ENCODE measurements at regions not wholly inside any gene's neighbourhood (a gene's known extent, or its start where the extent isn't known, plus 50 kb on each side); places are given as distances from the start of the nearest gene placed in this dataset.

DNA sequence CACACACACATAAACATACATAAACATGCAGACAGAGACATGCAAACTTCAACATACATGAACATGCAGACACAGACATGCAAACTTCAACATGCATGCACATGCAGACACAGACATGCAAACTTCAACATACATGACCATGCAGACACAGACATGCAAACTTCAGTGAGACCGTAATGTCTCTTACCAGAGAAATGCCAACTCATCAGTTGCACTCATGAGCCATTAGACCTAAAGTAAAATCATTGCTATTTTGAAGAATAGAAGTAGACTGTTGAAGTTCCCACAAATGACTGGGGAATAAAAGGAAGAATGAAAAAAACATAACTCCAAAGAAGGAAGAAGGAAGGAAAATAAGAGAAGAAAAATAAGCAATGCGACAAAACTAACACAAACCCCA is 1044.0 kb upstream of the TMEM132C start:
- TF ChIP-seq, protein P1, sequence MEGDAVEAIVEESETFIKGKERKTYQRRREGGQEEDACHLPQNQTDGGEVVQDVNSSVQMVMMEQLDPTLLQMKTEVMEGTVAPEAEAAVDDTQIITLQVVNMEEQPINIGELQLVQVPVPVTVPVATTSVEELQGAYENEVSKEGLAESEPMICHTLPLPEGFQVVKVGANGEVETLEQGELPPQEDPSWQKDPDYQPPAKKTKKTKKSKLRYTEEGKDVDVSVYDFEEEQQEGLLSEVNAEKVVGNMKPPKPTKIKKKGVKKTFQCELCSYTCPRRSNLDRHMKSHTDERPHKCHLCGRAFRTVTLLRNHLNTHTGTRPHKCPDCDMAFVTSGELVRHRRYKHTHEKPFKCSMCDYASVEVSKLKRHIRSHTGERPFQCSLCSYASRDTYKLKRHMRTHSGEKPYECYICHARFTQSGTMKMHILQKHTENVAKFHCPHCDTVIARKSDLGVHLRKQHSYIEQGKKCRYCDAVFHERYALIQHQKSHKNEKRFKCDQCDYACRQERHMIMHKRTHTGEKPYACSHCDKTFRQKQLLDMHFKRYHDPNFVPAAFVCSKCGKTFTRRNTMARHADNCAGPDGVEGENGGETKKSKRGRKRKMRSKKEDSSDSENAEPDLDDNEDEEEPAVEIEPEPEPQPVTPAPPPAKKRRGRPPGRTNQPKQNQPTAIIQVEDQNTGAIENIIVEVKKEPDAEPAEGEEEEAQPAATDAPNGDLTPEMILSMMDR (IDR thresholded peaks at IDR 0.05; ENCODE audit: borderline replicate concordance, insufficient read depth, low read depth, low read length): no peak
- H3K4me3 ChIP-seq (ENCODE audit: low read depth, low read length): no peak overlapping the region

GRCh38 chr12:127223731-127224130 is 1043.2 kb upstream of the TMEM132C start:
- no peak overlapping the region for H3K4me3 ChIP-seq (ENCODE audit: low read depth, low read length)
- TF ChIP-seq, protein P1 (IDR thresholded peaks at IDR 0.05; ENCODE audit: borderline replicate concordance, insufficient read depth, low read depth, low read length): no peak

DNA sequence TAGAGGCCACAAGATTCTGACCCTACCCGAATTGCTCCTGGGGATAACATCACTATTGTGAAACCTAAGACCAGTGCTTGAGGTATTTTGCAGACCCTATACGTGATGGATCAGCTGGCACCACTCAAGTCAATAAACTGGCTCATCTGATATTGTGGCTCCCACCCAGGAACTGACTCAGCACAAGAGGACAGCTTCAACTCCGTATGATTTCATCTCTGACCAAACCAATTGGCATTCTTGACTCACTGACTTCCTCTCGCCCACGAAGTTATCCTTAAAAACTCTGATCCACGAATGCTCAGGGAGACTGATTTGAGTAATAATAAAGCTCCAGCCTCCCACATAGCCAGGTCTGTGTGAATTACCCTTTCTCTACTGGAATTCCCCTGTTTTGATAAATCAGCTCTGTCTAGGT is 1036.1 kb upstream of the TMEM132C start:
- TF ChIP-seq, protein P1 (IDR thresholded peaks at IDR 0.05; ENCODE audit: borderline replicate concordance, insufficient read depth, low read depth, low read length): no peak
- no peak overlapping the region for H3K4me3 ChIP-seq (ENCODE audit: low read depth, low read length)

DNA sequence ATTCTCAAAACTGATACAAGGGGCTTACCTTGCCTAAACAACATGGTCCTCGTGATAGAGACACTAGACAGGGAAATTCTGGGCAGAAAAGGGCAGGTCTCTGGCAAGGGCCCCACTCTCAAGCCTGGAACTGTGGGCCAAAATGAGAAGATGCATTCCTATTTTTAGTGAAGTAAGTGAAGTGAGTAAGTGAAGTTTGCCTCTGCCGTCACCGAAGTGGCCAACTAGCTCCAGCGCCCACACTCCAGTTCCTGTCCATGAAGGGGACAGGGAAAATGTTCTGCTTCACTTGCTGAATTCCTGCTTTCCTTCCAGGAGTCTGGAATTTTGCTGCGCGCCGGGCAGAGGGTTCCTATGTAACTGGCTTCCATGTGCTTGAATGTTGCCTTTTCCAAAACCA is 1035.6 kb upstream of the TMEM132C start:
- H3K4me3 ChIP-seq (ENCODE audit: low read depth, low read length): no peak overlapping the region
- TF ChIP-seq, protein P1 (IDR thresholded peaks at IDR 0.05; ENCODE audit: borderline replicate concordance, insufficient read depth, low read depth, low read length): no peak

DNA sequence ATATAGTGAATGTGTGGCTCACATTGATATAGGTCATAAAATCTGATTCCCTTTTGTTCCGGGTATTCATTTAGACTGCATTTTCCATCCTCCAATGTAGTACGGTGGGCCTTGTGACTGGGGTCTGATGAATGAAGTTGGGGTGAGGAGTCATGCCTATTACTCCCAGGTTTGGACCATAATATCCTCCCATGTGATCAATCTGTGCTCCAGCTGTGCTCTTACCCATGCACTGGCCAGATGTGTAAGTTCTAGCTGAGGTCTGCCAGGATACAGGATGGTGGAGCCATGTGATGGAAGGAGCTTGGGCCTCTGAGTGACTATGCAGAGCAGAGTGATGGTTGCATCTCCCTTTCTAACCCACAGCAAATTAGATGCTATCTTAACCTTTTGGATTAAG is 1034.0 kb upstream of the TMEM132C start:
- TF ChIP-seq, protein P1 (IDR thresholded peaks at IDR 0.05; ENCODE audit: borderline replicate concordance, insufficient read depth, low read depth, low read length): no peak
- no peak overlapping the region for H3K4me3 ChIP-seq (ENCODE audit: low read depth, low read length)

- no peak overlapping the region for H3K4me3 ChIP-seq (ENCODE audit: low read depth, low read length)
- TF ChIP-seq, protein P1 (IDR thresholded peaks at IDR 0.05; ENCODE audit: borderline replicate concordance, insufficient read depth, low read depth, low read length): no peak
These were observed 1031.2 kb upstream of the TMEM132C start for GRCh38 chr12:127235761-127236160.

DNA sequence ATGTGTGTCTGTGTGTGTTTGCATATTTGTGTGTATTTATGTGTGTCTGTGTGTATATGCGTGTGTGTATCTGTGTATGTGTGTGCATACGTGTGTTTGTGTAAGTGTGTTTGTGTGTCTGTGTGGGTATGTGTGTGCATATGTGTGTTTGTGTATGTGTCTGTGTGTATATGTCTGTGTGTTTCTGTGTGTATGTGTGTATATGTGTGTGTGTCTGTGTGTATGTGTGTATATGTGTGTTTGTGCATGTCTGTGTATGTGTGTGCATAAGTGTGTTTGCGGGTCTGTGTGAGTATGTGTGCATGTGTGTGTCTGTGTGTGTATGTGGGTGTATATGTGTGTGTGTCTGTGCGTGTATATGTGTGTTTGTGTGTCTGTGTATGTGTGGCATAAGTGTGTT is 1030.5 kb upstream of the TMEM132C start:
- TF ChIP-seq, protein P1 (IDR thresholded peaks at IDR 0.05; ENCODE audit: borderline replicate concordance, insufficient read depth, low read depth, low read length): no peak
- no peak overlapping the region for H3K4me3 ChIP-seq (ENCODE audit: low read depth, low read length)

Measured in GM12875 (cell line).